Inflammatory macrophage (primary cell): ENCODE measurements at regions not wholly inside any gene's neighbourhood (a gene's known extent, or its start where the extent isn't known, plus 50 kb on each side); places are given as distances from the start of the nearest gene placed in this dataset.
"Not testable (repeated sequence)": the region's sequence is repeated elsewhere in the genome, so short reads cannot be mapped to it uniquely, and the experiment has no call there.

ENCODE experiments used
- DNase-seq, 2 donors: peaks; one replicate each; pipeline ENCODE4 v3.0.0-alpha.2; 2020 to 2022

- no peak for DNase-seq
Observed at GRCh38 chr10:117601716-117602115, 59.2 kb downstream of the EMX2 start.

GRCh38 chr10:117603081-117603480 lies 60.5 kb downstream of the EMX2 start:
- DNase-seq: no peak

- no peak for DNase-seq
Observed at GRCh38 chr10:117603726-117604125, 61.2 kb downstream of the EMX2 start.

DNA sequence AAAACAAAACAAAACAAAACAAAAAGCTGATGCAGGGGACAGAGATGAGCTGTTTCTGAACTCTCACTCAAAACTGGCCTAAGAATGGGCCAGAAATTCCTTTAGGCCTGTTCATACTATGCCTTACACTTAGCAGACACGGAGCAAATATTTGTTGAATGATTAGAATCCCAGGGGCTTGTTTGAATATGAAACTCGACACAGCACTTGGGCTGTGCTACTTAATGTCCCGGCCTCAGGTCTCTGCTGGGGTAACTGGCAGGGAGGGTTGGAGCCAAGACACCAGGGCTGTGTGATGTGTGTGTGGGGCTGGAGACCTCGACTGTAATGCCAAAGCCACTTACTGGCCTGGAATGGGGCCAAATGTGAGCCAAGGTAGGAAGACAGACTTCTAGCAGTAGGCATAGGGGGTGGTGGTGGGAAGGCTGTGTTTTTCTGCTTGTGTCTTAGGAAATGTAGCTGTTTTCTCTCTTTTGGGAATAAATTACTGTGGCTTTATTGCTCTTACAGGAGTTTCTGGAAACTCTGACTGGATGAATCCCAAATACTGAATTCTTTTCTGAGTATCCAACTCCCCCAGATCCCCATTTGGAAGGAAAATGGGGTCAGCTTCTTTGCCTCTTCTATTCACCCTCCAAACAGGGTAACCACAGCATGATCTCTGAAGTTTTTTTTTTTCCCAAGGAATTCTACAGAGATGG lies 66.7 kb downstream of the EMX2 start:
- DNase-seq: no peak

DNA sequence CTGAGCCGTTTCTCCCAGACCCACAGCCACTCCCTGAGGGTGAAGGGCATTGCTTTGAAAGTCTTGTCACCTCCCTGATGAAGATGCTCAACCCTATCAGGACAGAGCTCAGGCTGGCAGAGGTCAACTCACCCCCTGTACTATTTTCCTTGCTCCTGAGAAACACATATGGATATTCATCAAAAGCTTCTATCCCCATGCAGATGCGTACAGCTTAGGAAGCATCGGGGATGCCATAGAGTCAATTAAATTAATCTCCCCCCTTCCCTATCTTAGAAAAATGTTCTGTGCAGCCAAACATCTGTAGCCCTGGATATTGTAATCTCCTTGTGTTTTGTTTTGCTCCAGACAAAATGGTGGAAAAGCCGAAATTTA lies 67.2 kb downstream of the EMX2 start:
- no peak for DNase-seq

- DNase-seq: no peak
Observed at GRCh38 chr10:117610321-117610720, 67.8 kb downstream of the EMX2 start.

GRCh38 chr10:117612113-117612512 lies 69.6 kb downstream of the EMX2 start:
- DNase-seq: no peak

DNA sequence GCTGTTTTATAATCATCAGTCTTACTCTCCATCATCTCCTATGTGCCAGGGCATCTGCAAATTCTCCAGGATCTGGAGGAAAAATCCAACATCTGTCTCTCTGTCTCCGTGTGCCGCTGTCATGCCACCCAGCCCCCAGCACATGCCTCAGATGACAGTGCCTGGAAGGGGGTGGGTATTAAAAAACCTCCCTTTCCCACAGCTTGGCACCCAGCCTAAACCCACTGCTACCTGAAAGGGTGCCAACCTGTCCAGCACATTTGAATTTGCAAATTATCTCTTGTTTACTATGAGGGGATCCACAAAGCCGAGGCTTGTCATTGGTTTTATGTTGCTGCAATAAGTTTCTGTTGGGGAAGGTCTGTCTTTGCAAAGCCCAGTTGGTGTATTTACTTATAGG lies 73.1 kb downstream of the EMX2 start:
- no peak for DNase-seq

DNA sequence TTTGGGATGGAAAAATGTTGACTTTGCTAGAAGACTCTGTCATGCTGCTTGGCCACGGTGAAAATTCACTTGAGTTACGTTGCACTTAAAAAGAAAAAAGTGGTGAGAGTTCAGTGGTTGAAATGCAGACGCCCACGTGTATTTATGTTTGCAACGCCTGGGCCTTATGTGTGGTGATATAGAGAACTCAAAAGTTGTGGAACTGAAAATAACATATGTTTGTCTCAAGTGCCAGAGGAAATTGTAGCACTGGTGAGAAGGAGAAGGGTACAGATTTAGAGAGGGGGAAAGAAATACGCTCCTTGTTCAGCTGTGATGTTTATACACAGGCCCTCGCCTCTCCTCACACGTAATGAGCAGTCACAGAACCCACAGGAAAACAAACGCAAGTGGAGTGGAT lies 73.6 kb downstream of the EMX2 start:
- DNase-seq: no peak

DNA sequence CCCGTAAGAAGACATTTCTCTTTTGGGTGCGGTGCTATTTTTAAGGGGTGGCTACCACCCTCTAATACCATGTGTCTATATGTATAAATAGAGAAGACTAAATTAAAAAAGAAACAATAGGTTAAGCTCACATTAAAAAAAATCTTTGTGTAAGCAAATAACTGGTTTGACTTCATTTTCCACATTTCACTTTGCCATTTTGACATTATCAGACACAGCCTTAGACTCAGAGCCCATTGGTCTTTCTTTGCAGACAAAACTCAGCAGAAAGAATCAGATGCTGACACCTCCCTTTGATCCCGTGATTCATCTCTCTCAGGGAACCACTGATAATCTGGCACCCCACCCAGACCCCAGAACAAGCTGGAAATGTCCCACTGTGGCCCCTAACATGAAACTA lies 74.5 kb downstream of the EMX2 start:
- DNase-seq: no peak

DNA sequence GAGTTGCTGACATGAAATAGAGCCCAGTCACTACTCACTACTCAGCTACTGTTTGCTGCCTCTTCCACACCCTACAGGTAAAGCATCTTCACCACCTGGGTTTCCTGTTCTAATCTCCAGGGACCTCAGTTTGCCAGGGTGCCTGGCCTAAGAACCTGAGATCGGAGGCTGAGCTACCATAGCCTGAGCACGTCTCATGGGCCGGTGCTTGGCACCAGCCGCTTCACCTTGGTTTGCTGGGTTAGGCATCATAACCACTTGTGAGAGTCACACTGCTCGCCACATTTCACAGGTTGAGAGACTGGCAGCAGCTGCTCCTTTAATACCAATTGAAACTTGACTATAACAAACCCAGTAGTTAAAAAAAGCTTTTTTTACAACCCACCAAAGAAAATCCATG lies 75.1 kb downstream of the EMX2 start:
- no peak for DNase-seq

GRCh38 chr10:117619223-117619622 lies 76.7 kb downstream of the EMX2 start:
- DNase-seq: no peak

- DNase-seq: no peak
Observed at GRCh38 chr10:117619707-117620405, 77.3 kb downstream of the EMX2 start.

- DNase-seq: no peak
Observed at GRCh38 chr10:117621196-117621595, 78.7 kb downstream of the EMX2 start.

- DNase-seq: no peak
Observed at GRCh38 chr10:117621795-117622420, 79.4 kb downstream of the EMX2 start.

DNA sequence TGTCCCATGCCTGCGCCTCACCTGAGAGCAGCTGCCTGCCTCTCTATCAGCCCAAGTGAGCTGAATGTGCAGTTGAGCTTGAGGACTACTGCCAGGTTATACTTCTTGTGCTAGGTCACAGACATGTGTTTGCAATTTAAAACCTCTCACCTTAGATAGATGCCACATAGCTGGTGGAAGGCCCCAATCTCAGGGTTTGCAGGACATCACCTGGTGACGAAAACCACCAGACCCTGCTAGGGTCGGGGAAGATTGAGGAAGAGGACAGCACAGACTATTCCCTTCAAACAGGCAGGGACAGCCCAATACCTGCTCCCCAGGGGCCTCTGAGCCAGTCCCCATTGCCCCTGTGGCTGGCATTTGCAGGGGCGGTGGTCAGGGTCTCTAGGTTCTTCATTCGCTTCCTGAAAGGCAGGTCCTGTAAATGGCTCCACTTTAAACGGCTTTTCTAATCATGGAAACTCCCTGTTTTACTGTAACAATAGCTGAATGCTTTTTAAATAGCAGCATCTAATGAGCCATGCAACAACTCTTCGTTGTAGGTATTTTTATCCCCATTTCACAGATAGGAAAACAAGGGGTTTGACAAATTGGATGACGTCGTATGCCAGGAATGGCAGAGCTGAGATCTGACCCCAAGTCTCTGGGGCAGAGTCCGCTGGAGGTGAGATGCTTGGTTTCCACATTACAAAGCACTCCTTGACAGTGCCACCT lies 80.1 kb downstream of the EMX2 start:
- no peak for DNase-seq

- no peak for DNase-seq
Observed at GRCh38 chr10:117626228-117626627, 83.7 kb downstream of the EMX2 start.

GRCh38 chr10:117627561-117627960 lies 85.0 kb downstream of the EMX2 start:
- no peak for DNase-seq

GRCh38 chr10:117629717-117630116 lies 87.2 kb downstream of the EMX2 start:
- not testable (repeated sequence) for DNase-seq

DNA sequence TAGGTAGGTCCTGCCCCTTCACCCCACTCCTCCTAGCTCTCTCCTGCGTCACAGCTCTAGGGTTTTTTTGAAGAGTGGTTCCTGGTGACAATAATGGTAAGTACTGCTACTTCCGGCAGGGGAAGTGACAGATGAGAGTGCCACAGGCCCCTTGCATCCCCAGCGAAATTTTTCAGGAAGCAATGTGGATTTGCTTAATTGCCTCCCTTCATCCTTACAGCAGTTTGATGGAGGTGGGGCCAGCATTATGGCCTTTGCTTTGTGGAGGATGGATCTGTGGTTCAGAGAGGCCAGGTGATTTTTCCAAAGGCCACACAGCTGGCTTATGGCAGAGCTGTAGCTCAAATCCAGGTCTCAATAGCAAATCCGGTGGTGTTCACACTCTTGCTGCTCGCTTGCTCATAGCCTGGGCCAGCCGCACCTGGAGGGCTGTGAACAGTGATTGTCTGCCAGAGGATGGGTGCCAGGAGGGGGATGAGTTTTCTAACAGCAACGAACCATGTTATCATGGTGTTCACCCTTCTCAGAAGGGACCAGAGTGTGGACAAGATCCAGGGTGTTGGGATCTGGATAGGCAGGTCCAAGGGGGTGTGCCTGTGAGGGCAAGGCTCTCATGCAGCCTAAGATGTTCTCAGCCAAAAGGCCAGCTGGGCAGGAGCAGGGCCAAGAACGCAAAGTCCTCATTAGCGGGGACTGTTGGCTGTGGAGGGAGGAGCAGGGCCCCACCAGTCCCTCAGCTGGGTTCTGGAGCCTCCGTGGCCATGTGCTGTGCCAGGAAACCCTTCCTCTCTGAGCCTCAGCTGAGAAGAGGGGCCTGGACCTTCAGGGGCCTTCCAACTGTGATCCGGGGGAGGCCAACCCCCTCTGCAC lies 89.0 kb downstream of the EMX2 start:
- DNase-seq: no peak

- no peak for DNase-seq
Observed at GRCh38 chr10:117632406-117632805, 89.9 kb downstream of the EMX2 start.

DNA sequence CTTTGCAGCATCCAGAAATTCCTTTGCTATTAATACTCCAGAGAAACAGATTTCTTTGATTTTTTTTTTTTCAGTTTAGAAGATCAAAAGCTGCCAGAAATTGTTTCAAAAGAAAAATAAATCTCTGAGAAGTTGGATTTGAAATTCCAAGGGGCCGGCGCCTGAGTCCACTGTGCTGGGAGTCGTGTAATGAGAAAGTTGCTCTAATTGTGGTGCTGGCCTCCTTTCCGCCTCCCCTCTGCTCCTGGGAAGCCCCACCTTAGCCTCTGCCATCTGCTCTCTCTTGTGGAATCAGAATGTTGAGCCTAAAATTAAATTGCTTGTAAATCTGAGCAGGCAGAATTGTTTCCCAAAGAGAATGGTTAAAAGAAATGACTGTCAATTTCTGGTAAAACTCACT lies 93.3 kb downstream of the EMX2 start:
- no peak for DNase-seq
